Fibroblast of mammary gland (primary cell): ENCODE measurements at regions not wholly inside any gene's neighbourhood (a gene's known extent, or its start where the extent isn't known, plus 50 kb on each side); places are given as distances from the start of the nearest gene placed in this dataset.

Experiments used
- DNase-seq: peaks from one replicate; pipeline ENCODE4 v3.0.0-alpha.2; 2010; ENCODE audit warnings: low read depth
- H3K4me3 ChIP-seq: 2 replicates; pipeline ENCODE4 v1.5.1; 2011; ENCODE audit warnings: low read depth, mild to moderate bottlenecking, low read length, moderate library complexity; ENCODE audit not compliant: control insufficient read depth
- CTCF ChIP-seq: conservative IDR thresholded peaks from 2 replicates; pipeline ENCODE4 v1.5.1; 2011; ENCODE audit warnings: low read depth, low read length, inconsistent platforms; ENCODE audit not compliant: control insufficient read depth, insufficient read depth

- no peak for DNase-seq
- TF ChIP-seq CTCF = no peak
- no peak overlapping the region for H3K4me3 ChIP-seq
Observed at GRCh38 chr2:57510704-57511103, 535.9 kb upstream of the VRK2 start.

GRCh38 chr2:57515366-57515765, 531.2 kb upstream of the VRK2 start:
- TF ChIP-seq CTCF = no peak
- H3K4me3 ChIP-seq = no peak overlapping the region
- DNase-seq = no peak

GRCh38 chr2:57516698-57517340, 529.8 kb upstream of the VRK2 start:
- no peak overlapping the region for H3K4me3 ChIP-seq
- TF ChIP-seq CTCF = peak; percentile 49
- peak; percentile 54 for DNase-seq

- no peak for DNase-seq
- no peak for TF ChIP-seq CTCF
- H3K4me3 ChIP-seq = no peak overlapping the region
Observed at GRCh38 chr2:57523304-57523703, 523.3 kb upstream of the VRK2 start.

- TF ChIP-seq CTCF = no peak
- no peak for DNase-seq
- H3K4me3 ChIP-seq = no peak overlapping the region
Observed at GRCh38 chr2:57527685-57528084, 518.9 kb upstream of the VRK2 start.

- no peak overlapping the region for H3K4me3 ChIP-seq
- TF ChIP-seq CTCF = no peak
- DNase-seq = no peak
Observed at GRCh38 chr2:57528499-57528898, 518.1 kb upstream of the VRK2 start.

GRCh38 chr2:57534358-57534757, 512.2 kb upstream of the VRK2 start:
- H3K4me3 ChIP-seq = no peak overlapping the region
- no peak for TF ChIP-seq CTCF
- DNase-seq = no peak
